PFSK-1 (cell line): ENCODE measurements at regions not wholly inside any gene's neighbourhood (a gene's known extent, or its start where the extent isn't known, plus 50 kb on each side); places are given as distances from the start of the nearest gene placed in this dataset.

Source experiments
- FOXP2 ChIP-seq: optimal IDR thresholded peaks from 2 replicates; pipeline ENCODE3; 2011; ENCODE audit warnings: borderline replicate concordance, control low read depth, inconsistent platforms; ENCODE audit not compliant: insufficient read depth; ENCODE audit errors: extremely low read length, extremely low read depth
- POLR2AphosphoS5 ChIP-seq: IDR thresholded peaks from 2 replicates; pipeline ENCODE4 v1.6.1; 2012; ENCODE audit warnings: low read depth, mild to moderate bottlenecking, control low read depth, low read length, moderate library complexity
- REST ChIP-seq, 2 experiments: IDR thresholded peaks; 2 replicates each; pipeline versions ENCODE4 v1.6.1 to v1.8.0; 2011 to 2012; ENCODE audit warnings: low read depth in 2 of 2, low read length in 2 of 2, control low read depth in 1 of 2, inconsistent platforms in 1 of 2, mild to moderate bottlenecking in 1 of 2, moderate library complexity in 1 of 2; ENCODE audit not compliant: insufficient read depth in 1 of 2
- SIN3A ChIP-seq: IDR thresholded peaks from 2 replicates; pipeline ENCODE4 v1.6.1; 2012; ENCODE audit warnings: mild to moderate bottlenecking, low read length, moderate library complexity, borderline replicate concordance; ENCODE audit not compliant: insufficient read depth
- TAF1 ChIP-seq: IDR thresholded peaks from 2 replicates; pipeline ENCODE4 v1.6.1; 2012; ENCODE audit warnings: low read length, control low read depth, borderline replicate concordance; ENCODE audit not compliant: insufficient read depth

- TF ChIP-seq POLR2AphosphoS5 (no peak), TAF1 (no peak), FOXP2 (no peak), REST (IDR thresholded peaks at IDR 0.05; ENCODE audit: insufficient read depth in 1 of 2, low read depth in 2 of 2, low read length in 2 of 2) (no peak), SIN3A (no peak)
Observed at GRCh38 chr7:22962775-22963350, 51.1 kb downstream of the HYCC1 start.

- TF ChIP-seq REST (IDR thresholded peaks at IDR 0.05; ENCODE audit: insufficient read depth in 1 of 2, low read depth in 2 of 2, low read length in 2 of 2) = no peak
- TF ChIP-seq POLR2AphosphoS5 = no peak
- no peak for TF ChIP-seq FOXP2
- no peak for TF ChIP-seq TAF1
- no peak for TF ChIP-seq SIN3A
Observed at GRCh38 chr7:22958742-22959141, 55.2 kb downstream of the HYCC1 start.

- TF ChIP-seq POLR2AphosphoS5 (no peak), TAF1 (no peak), FOXP2 (no peak), REST (IDR thresholded peaks at IDR 0.05; ENCODE audit: insufficient read depth in 1 of 2, low read depth in 2 of 2, low read length in 2 of 2) (no peak), SIN3A (no peak)
Observed at GRCh38 chr7:22954251-22954650, 59.7 kb downstream of the HYCC1 start.

DNA sequence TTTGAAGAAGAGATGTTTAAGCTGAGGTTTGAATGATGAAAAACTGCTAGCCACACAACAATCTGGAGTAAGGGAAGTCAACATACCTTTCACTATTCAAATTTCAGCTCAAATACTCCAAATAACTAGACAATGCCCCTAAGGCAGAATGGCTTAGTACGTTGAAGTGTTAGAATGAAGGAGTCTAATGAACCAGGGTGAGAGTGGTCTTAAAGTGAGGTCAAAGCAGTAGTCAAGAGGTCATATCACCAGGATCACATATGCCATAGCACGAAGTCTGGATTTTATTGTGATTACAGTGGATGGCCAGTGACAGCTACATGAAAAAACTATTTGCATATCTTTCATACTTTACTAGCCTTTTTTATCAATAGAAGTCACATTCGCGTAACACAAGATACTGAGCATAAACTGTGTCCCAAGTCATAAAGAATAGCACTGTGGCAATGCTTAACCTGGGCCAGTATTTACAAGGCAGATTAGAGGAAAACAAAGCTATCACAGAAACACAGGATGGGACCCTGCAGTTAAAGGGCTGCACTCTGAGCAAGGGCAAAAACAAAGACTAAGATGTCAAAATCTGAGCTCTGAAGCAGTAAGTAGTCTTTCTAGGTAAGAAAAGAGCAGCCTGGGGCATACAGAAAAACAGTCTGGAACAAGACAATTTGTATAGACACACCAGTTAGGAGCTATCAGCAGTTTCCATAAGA is 61.5 kb downstream of the HYCC1 start:
- TF ChIP-seq FOXP2 = no peak
- TF ChIP-seq POLR2AphosphoS5 = no peak

DNA sequence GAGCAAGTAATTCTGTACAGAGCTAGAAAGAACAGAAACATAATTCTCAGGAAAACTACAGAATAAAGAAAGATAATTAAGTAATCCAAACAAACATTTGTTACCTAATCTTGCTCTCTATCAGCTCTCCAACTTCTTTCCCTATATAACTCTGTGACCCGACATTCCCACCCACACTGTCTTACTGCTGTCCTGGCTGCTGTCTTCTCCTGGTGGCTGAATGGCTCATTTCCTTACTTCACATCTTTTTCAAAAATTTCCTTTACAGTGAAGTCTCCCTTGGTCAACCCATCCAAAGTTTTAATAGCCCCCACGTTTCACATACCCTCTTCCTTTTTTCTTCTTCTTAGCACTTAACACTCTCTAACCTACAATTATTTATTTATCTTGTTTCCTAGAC is 64.0 kb downstream of the HYCC1 start:
- TF ChIP-seq REST (IDR thresholded peaks at IDR 0.05; ENCODE audit: insufficient read depth in 1 of 2, low read depth in 2 of 2, low read length in 2 of 2) = no peak
- TF ChIP-seq SIN3A = no peak
- TF ChIP-seq POLR2AphosphoS5 = no peak
- no peak for TF ChIP-seq TAF1
- no peak for TF ChIP-seq FOXP2
